Mucosa of stomach (tissue), 1 donor: ENCODE measurements at regions not wholly inside any gene's neighbourhood (a gene's known extent, or its start where the extent isn't known, plus 50 kb on each side); places are given as distances from the start of the nearest gene placed in this dataset.
"Not testable (repeated sequence)": the region's sequence is repeated elsewhere in the genome, so short reads cannot be mapped to it uniquely, and the experiment has no call there.

Source experiments
- H3K27me3 ChIP-seq: one replicate; pipeline ENCODE4 v1.7.0; 2013; ENCODE audit warnings: mild to moderate bottlenecking, low read length; ENCODE audit not compliant: control insufficient read depth, insufficient read depth
- H3K36me3 ChIP-seq: one replicate; pipeline ENCODE4 v1.7.0; 2013; ENCODE audit warnings: low read length; ENCODE audit not compliant: control insufficient read depth, insufficient read depth
- H3K4me1 ChIP-seq: one replicate; pipeline ENCODE4 v1.7.0; 2013; ENCODE audit warnings: mild to moderate bottlenecking, low read length; ENCODE audit not compliant: control insufficient read depth, insufficient read depth
- H3K4me3 ChIP-seq: one replicate; pipeline ENCODE4 v1.7.0; 2013; ENCODE audit warnings: low read length
- H3K9ac ChIP-seq: one replicate; pipeline ENCODE4 v1.7.0; 2013; ENCODE audit warnings: mild to moderate bottlenecking, low read length, moderate library complexity
- H3K9me3 ChIP-seq: one replicate; pipeline ENCODE4 v1.7.0; 2013; ENCODE audit warnings: mild to moderate bottlenecking, low read length, moderate library complexity; ENCODE audit not compliant: control insufficient read depth
- donor health status: Pancreatic carcinoma.

- H3K9me3 ChIP-seq: no peaks in the 10 kb centered on the region
- H3K36me3 ChIP-seq: no peaks in the 10 kb centered on the region
- H3K4me3 ChIP-seq: peak overlapping the region; percentile 48
- no peaks in the 10 kb centered on the region for H3K27me3 ChIP-seq
- peaks cover 63% of the 10 kb centered on the region for H3K4me1 ChIP-seq
- H3K9ac ChIP-seq: peak overlapping the region; percentile 95
These were observed 67.1 kb upstream of the WNT7B start for GRCh38 chr22:46043816-46044620.

DNA sequence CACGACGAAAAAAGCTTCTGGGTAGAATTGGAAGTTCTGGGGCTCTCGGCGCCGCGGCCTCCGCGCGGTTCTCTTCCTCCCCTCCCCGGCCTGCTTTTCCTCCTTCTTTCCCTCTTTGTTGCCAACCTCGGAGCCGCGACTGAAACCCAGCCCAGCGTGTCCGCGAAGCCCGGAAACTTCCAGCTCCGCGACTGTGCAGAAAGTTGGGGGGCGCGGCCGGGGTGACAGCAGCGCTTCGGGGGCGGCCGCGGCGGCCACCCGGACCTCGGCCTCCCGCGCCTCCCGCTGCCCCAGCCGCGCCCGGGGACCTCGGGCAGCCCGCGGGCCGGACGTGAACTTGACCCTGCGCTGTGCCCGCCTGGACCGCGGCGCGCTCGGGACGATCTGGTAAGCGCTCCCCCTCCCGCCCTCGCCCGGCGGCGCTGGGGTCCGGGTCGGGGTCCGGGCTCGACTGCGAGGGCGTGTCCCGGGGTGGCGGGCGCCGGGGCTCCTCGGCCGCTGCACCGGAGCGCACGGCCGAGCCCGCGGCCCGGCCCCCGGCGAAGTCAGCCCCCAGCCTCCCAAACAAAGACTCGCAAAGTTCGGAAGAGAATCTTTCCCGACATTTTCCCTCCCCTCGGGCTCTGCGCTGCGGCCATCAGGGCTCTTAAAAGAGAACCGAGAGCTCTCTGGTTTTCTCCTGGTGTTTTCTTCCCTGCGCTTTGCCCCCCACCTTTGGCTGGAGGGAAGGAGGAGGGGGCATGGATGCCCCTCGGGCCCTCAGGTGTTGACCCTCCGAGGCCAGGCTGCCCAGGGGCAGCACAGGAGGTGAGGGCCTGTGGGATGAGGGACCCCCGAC is 67.9 kb upstream of the WNT7B start:
- no peaks in the 10 kb centered on the region for H3K27me3 ChIP-seq
- peak overlapping the region; percentile 95 for H3K9ac ChIP-seq
- no peaks in the 10 kb centered on the region for H3K9me3 ChIP-seq
- H3K4me1 ChIP-seq: peaks cover 67% of the 10 kb centered on the region
- no peaks in the 10 kb centered on the region for H3K36me3 ChIP-seq
- peak overlapping the region; percentile 91 for H3K4me3 ChIP-seq

DNA sequence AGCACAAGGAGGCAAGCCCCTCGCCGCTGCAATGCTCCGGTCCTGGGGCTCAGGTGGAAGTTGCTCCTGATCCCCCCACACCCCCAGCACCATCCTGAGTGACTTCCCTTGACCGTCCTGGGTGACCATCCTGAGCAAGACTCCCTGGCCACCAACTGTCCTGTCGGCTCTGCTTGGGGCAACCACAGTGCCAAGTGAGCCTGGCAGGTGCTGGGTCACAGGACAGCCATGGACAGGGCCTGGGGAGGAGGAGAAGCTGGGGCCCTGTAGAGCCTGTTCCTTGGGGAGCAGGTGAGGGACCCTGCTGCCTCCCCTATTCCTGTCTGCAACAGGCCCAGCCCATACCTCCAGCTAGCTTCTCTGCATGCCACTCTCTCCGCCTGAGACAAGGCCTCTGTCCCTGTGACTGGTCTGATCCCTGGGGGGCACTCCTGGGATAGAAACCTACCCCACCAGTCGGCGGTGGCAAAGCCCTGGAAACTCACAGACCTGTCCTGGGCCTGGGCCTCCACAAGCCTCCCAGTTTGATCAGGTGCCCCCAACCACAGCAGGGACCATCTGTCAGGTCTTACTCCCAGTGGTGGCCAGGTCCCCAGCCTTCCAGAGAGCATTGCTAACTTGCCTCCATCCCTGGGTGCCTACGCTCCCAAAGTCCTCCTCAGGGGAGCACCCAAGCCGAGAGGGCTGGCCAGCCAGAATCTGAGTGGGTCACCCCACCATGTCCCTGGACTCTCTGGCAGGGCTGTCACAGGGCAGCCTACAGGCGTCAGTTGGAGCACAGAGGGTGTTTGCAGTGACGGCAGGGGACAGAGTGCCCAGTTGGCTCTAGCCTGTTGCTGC is 68.7 kb upstream of the WNT7B start:
- H3K4me3 ChIP-seq: peak overlapping the region; percentile 91
- no peaks in the 10 kb centered on the region for H3K36me3 ChIP-seq
- H3K27me3 ChIP-seq: no peaks in the 10 kb centered on the region
- H3K4me1 ChIP-seq: peaks cover 75% of the 10 kb centered on the region
- no peaks in the 10 kb centered on the region for H3K9me3 ChIP-seq
- peak overlapping the region; percentile 95 for H3K9ac ChIP-seq

DNA sequence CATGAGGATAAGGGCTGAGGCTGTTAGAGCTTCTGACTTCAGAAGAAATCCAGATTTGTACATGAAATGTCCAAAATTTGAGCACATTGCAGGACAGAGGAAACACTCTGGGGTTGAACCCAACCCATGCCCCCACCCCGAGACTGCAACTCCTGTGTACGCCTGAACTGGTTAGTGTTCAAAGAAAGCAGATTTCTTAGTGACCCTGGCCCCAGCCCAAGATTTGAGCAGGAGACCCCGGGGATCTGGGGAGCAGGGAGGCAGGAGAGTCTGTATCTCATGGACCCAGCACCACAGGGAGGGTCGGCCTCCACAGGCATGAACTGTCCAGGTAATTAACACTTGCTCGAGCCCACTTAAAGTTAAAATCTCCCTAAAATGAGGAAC is 69.3 kb upstream of the WNT7B start:
- Histone ChIP-seq H3K36me3 (no peaks in the 10 kb centered on the region), H3K4me1 (peaks cover 80% of the 10 kb centered on the region), H3K4me3 (peak overlapping the region; percentile 91), H3K9ac (peak overlapping the region; percentile 95), H3K9me3 (no peaks in the 10 kb centered on the region), H3K27me3 (no peaks in the 10 kb centered on the region)

DNA sequence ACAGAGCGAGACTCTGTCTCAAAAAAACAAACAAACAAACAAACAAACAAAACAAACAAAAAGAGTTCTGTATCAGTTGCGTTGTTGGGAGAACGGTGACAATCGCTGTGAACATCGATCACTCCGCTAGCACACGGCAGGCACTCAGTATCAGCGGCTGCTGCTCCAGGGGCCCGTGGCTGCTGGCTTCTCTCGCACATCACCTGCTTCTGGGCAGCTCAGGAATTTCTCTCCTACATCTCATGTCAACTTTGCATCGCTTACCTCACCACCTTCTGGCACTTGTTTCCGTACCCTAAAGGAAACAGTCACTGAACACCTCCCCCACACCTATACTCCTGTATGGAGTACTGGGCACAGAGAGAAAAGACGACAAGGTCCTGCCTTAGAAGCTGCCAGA is 70.3 kb upstream of the WNT7B start:
- Histone ChIP-seq H3K4me3 (no peak overlapping the region), H3K4me1 (peaks cover 83% of the 10 kb centered on the region)

GRCh38 chr22:46047841-46048595 is 71.1 kb upstream of the WNT7B start:
- Histone ChIP-seq H3K4me3 (no peak overlapping the region), H3K9ac (peak overlapping the region; percentile 19), H3K36me3 (no peaks in the 10 kb centered on the region), H3K9me3 (no peaks in the 10 kb centered on the region), H3K27me3 (no peaks in the 10 kb centered on the region), H3K4me1 (peaks cover 86% of the 10 kb centered on the region)

More for the DNA sequence above, 70.3 kb upstream of the WNT7B start:
- H3K9ac ChIP-seq: peak overlapping the region; percentile 19
- no peaks in the 10 kb centered on the region for H3K36me3 ChIP-seq
- no peaks in the 10 kb centered on the region for H3K27me3 ChIP-seq
- H3K9me3 ChIP-seq: no peaks in the 10 kb centered on the region

GRCh38 chr22:46048661-46049060 is 71.7 kb upstream of the WNT7B start:
- H3K27me3 ChIP-seq, H3K36me3 ChIP-seq, H3K4me3 ChIP-seq, H3K9me3 ChIP-seq, H3K9ac ChIP-seq: not testable (repeated sequence)
- peaks cover 82% of the 10 kb centered on the region for H3K4me1 ChIP-seq

GRCh38 chr22:46049726-46050450 is 72.9 kb upstream of the WNT7B start:
- H3K36me3 ChIP-seq: no peaks in the 10 kb centered on the region
- peak overlapping the region; percentile 47 for H3K9ac ChIP-seq
- H3K4me3 ChIP-seq: no peak overlapping the region
- H3K4me1 ChIP-seq: peaks cover 79% of the 10 kb centered on the region
- no peaks in the 10 kb centered on the region for H3K9me3 ChIP-seq
- no peaks in the 10 kb centered on the region for H3K27me3 ChIP-seq

GRCh38 chr22:46050451-46050845 is 73.5 kb upstream of the WNT7B start:
- Histone ChIP-seq H3K4me3 (no peak overlapping the region), H3K36me3 (no peaks in the 10 kb centered on the region), H3K4me1 (peaks cover 80% of the 10 kb centered on the region), H3K9ac (peak overlapping the region; percentile 47), H3K27me3 (no peaks in the 10 kb centered on the region), H3K9me3 (no peaks in the 10 kb centered on the region)

DNA sequence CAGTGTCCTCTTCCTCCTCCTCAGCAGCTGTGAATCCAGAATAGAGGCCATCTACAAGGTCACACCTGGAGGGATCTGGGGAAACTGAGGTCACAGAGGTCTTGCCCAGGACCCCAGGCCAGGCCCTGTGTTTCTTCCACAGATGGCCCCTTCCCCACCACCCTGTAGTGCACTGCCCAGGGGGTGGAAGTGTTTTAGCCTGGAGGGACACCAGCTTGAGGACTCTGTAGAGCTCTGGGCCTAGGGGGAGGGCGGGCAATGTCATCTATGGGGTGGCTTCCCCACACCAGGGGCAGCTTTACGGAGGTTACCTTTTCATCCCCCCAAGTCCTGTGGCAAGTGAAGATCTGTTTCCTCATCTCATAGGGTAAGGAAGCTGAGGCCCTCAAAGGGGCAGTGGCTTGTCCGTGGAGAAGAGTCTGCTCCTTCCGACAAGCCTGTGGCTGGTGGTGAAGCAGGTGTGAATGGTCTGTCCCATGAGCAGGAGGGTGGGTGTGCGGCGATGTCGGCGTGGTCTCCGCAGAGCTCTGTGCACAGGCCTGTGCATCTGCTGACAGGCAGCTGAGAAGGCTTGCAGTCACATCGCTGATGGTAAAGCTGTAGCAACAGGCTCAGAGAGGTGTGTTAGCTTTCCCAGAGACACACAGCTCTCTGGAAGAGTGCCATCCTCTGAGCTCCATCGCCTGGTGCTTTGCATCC is 74.1 kb upstream of the WNT7B start:
- Histone ChIP-seq H3K27me3 (no peaks in the 10 kb centered on the region), H3K36me3 (no peaks in the 10 kb centered on the region), H3K4me1 (peaks cover 80% of the 10 kb centered on the region), H3K4me3 (no peak overlapping the region), H3K9ac (peak overlapping the region; percentile 78), H3K9me3 (no peaks in the 10 kb centered on the region)
